ENCODE measurements at regions not wholly inside any gene's neighbourhood (a gene's known extent, or its start where the extent isn't known, plus 50 kb on each side); places are given as distances from the start of the nearest gene placed in this dataset.

GRCh38 chr12:73352826-73353225, 1080.7 kb downstream of the TRHDE start:
- no peak overlapping the region for H3K4me2 ChIP-seq (ENCODE audit: low read depth, low read length)
- no peak for DNase-seq
- H3K9me2 ChIP-seq (replicated peaks; ENCODE audit: insufficient read depth, low read length), result no peaks in the 10 kb centered on the region
- H3K4me3 ChIP-seq (ENCODE audit: low read length), result no peak overlapping the region
- no peak overlapping the region for H3K9ac ChIP-seq (ENCODE audit: low read length)
- no peak overlapping the region for H3K27ac ChIP-seq (ENCODE audit: low read length)
- no peaks in the 10 kb centered on the region for H4K20me1 ChIP-seq (ENCODE audit: insufficient read depth, low read length)
- no peak overlapping the region for H2AFZ ChIP-seq (ENCODE audit: low read length)
- H3K4me1 ChIP-seq (ENCODE audit: low read length), result no peaks in the 10 kb centered on the region
- no peaks in the 10 kb centered on the region for H3F3A ChIP-seq (ENCODE audit: insufficient read depth, low read length)
- no peaks in the 10 kb centered on the region for H3K79me2 ChIP-seq (ENCODE audit: low read length)
- no peak for TF ChIP-seq CTCF (IDR thresholded peaks at IDR 0.05; ENCODE audit: low read length)
- no peak for TF ChIP-seq EZH2 (optimal IDR thresholded peaks at IDR 0.05; ENCODE audit: low read depth, low read length)
- TF ChIP-seq EZH2phosphoT487 (IDR thresholded peaks at IDR 0.05; ENCODE audit: low read length), result no peak
- no peaks in the 10 kb centered on the region for H3K9me3 ChIP-seq (replicated peaks; ENCODE audit: insufficient read depth, low read length)
- H3K36me3 ChIP-seq (replicated peaks; ENCODE audit: insufficient read depth, low read length), result no peaks in the 10 kb centered on the region
- no peaks in the 10 kb centered on the region for H3K27me3 ChIP-seq (replicated peaks; ENCODE audit: insufficient read depth, low read length)

- no peak for TF ChIP-seq CTCF (IDR thresholded peaks at IDR 0.05; ENCODE audit: low read length)
- no peak for TF ChIP-seq EZH2phosphoT487 (IDR thresholded peaks at IDR 0.05; ENCODE audit: low read length)
- no peak for TF ChIP-seq EZH2 (optimal IDR thresholded peaks at IDR 0.05; ENCODE audit: low read depth, low read length)
- no peak for DNase-seq
- Histone ChIP-seq H3K36me3 (replicated peaks; ENCODE audit: insufficient read depth, low read length) (no peaks in the 10 kb centered on the region), H4K20me1 (ENCODE audit: insufficient read depth, low read length) (no peaks in the 10 kb centered on the region), H3K4me3 (ENCODE audit: low read length) (no peak overlapping the region), H3F3A (ENCODE audit: insufficient read depth, low read length) (no peaks in the 10 kb centered on the region), H3K9me3 (replicated peaks; ENCODE audit: insufficient read depth, low read length) (no peaks in the 10 kb centered on the region), H3K9ac (ENCODE audit: low read length) (no peak overlapping the region), H3K27me3 (replicated peaks; ENCODE audit: insufficient read depth, low read length) (no peaks in the 10 kb centered on the region), H3K9me2 (replicated peaks; ENCODE audit: insufficient read depth, low read length) (no peaks in the 10 kb centered on the region), H3K4me2 (ENCODE audit: low read depth, low read length) (no peak overlapping the region), H2AFZ (ENCODE audit: low read length) (no peak overlapping the region), H3K4me1 (ENCODE audit: low read length) (no peaks in the 10 kb centered on the region), H3K79me2 (ENCODE audit: low read length) (no peaks in the 10 kb centered on the region), H3K27ac (ENCODE audit: low read length) (no peak overlapping the region)
Observed at GRCh38 chr12:73361156-73361863, 1089.1 kb downstream of the TRHDE start.

GRCh38 chr12:73361864-73362230, 1089.7 kb downstream of the TRHDE start:
- Histone ChIP-seq H3K9me2 (replicated peaks; ENCODE audit: insufficient read depth, low read length) (no peaks in the 10 kb centered on the region), H3K4me1 (ENCODE audit: low read length) (no peaks in the 10 kb centered on the region), H3K9me3 (replicated peaks; ENCODE audit: insufficient read depth, low read length) (no peaks in the 10 kb centered on the region)

More at GRCh38 chr12:73361864-73362230, 1089.7 kb downstream of the TRHDE start:
- H3K79me2 ChIP-seq (ENCODE audit: low read length), result no peaks in the 10 kb centered on the region
- no peaks in the 10 kb centered on the region for H3K36me3 ChIP-seq (replicated peaks; ENCODE audit: insufficient read depth, low read length)
- no peak overlapping the region for H3K9ac ChIP-seq (ENCODE audit: low read length)
- TF ChIP-seq EZH2phosphoT487 (IDR thresholded peaks at IDR 0.05; ENCODE audit: low read length) (no peak), EZH2 (optimal IDR thresholded peaks at IDR 0.05; ENCODE audit: low read depth, low read length) (no peak), CTCF (IDR thresholded peaks at IDR 0.05; ENCODE audit: low read length) (no peak)
- no peaks in the 10 kb centered on the region for H3F3A ChIP-seq (ENCODE audit: insufficient read depth, low read length)
- no peak overlapping the region for H3K4me3 ChIP-seq (ENCODE audit: low read length)
- no peak for DNase-seq
- H4K20me1 ChIP-seq (ENCODE audit: insufficient read depth, low read length), result no peaks in the 10 kb centered on the region
- no peak overlapping the region for H2AFZ ChIP-seq (ENCODE audit: low read length)
- H3K4me2 ChIP-seq (ENCODE audit: low read depth, low read length), result no peak overlapping the region
- no peaks in the 10 kb centered on the region for H3K27me3 ChIP-seq (replicated peaks; ENCODE audit: insufficient read depth, low read length)
- H3K27ac ChIP-seq (ENCODE audit: low read length), result no peak overlapping the region

All from MM.1S (cell line).